ENCODE measurements at regions not wholly inside any gene's neighbourhood (a gene's known extent, or its start where the extent isn't known, plus 50 kb on each side); places are given as distances from the start of the nearest gene placed in this dataset.
"Not testable (repeated sequence)": the region's sequence is repeated elsewhere in the genome, so short reads cannot be mapped to it uniquely, and the experiment has no call there.

- no peak for DNase-seq
Observed at GRCh38 chr2:166727095-166727494, 161.2 kb upstream of the XIRP2 start.

- no peak for DNase-seq
Observed at GRCh38 chr2:166725927-166726924, 162.1 kb upstream of the XIRP2 start.

- DNase-seq, result no peak
Observed at GRCh38 chr2:166716968-166717367, 171.3 kb upstream of the XIRP2 start.

GRCh38 chr2:166700079-166700478 is 188.2 kb upstream of the XIRP2 start:
- no peak for DNase-seq

- DNase-seq, result no peak
Observed at GRCh38 chr2:166695154-166695553, 193.1 kb upstream of the XIRP2 start.

GRCh38 chr2:166686057-166686456 is 192.0 kb upstream of the SCN7A start:
- DNase-seq, result not testable (repeated sequence)

DNA sequence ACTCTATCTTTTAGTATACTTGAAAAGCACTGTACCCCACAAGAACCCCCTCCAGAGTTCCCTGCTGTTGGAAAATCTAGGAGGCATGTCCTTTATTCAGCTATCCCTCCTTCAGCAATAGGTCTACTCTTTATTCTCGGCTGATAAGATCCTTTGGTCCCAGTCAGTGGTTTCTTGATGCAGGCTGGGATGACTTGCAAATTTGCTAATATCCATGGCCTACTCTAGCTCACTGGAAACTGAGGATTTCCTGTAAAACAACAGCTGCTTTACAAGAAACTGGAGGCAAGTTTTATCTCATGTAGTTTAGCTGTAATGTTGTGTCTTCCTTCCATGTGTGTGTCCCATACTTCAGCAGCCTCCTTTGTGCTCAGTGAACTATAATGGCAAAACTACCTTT is 183.9 kb upstream of the SCN7A start:
- DNase-seq, result no peak

DNA sequence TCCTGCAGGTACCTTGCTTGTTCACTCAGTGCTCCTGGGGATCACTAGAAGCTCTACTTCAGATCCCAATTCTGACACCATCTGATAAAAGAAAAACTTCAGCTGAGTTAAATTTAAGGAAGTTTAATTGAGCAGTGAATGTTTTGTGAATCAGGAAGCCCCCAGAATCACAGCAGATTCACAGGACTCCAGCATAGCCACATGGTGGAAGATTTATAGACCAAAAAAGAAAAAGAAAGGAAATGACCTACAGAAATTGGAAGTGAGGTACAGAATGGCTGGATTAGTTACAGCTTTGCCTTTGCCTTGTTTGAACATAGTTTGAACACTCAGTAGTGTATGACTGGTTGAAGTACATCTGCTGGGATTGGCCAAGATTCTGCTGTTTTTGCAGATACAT is 182.7 kb upstream of the SCN7A start:
- DNase-seq, result no peak

GRCh38 chr2:166675553-166675952 is 181.5 kb upstream of the SCN7A start:
- DNase-seq, result no peak

DNA sequence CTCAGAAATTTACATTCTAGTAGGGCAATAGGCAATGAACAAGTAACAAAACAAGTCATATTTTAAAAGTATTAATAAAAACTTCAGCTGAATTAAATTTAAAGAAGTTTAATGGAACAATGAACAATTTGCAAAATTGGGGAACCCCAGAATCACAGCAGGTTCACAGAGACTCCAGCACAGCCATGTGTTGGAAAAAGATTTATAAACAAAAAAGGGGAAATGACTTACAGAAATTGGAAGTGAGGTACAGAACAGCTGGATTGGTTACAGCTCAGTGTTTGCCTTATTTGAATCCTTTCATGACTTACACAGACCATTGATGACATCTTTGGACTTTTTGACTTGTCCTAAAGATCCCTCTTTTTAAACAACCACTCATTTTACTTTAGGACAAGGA is 179.9 kb upstream of the SCN7A start:
- DNase-seq, result no peak

DNA sequence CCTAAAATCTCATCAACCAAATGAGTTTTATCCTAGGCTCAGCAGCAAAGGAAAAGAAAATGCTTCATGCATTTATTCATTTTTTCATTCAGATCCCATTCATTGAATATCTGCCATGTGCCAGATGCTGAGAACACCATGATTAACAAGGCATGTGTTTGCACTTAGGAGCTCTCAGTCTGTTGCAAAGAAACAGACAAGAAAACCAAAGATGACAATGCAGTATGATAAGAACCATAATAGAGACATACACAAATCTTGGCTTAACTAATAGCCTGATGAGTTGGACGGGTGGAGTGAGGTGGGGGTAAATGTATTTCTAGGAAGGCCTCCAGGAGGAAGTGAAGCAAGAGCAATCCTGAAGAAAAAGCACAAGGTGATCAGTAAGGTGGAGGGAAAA is 177.8 kb upstream of the SCN7A start:
- DNase-seq, result peak; percentile 12

GRCh38 chr2:166671235-166671634 is 177.2 kb upstream of the SCN7A start:
- DNase-seq, result peak; percentile 44

GRCh38 chr2:166665991-166666940 is 172.2 kb upstream of the SCN7A start:
- peak; percentile 82 for DNase-seq

GRCh38 chr2:166661824-166662223 is 167.8 kb upstream of the SCN7A start:
- DNase-seq, result no peak

DNA sequence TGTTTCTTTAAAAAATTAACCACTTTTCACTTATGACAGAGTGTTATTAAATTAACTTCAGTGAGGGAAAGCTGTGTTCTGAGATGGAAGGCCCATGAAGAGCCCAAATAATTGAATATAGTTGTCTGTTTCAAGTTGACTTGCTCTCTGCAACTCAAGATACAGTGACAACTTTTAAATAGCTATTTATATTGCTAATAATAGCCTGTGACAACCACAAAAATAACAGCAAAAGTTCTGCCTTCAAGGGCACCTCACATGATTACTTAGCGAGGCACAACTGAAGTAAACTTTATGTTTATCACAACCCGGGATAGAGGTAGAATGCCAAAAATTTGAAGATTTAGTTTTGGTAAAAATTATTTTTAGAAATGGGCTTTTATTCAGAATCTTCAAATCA is 167.3 kb upstream of the SCN7A start:
- DNase-seq, result no peak

DNA sequence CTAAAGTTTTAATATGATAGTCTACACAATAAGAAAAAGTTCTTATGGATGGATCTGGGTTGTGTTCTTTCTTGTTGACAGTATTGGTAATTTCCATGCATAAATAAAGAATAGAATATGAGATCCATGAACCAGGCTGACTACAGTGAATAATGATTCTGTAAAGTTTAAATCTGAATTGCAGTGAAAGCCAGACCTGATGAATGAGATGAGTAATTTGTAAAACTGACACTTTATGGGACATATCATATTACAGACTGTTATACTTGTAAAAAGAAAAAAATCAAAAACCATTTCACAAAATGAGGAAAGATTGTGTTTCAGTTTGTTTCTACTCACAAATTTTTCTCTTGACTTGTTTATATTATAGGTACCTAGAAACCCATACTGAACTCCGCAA is 164.9 kb upstream of the SCN7A start:
- DNase-seq, result no peak

DNA sequence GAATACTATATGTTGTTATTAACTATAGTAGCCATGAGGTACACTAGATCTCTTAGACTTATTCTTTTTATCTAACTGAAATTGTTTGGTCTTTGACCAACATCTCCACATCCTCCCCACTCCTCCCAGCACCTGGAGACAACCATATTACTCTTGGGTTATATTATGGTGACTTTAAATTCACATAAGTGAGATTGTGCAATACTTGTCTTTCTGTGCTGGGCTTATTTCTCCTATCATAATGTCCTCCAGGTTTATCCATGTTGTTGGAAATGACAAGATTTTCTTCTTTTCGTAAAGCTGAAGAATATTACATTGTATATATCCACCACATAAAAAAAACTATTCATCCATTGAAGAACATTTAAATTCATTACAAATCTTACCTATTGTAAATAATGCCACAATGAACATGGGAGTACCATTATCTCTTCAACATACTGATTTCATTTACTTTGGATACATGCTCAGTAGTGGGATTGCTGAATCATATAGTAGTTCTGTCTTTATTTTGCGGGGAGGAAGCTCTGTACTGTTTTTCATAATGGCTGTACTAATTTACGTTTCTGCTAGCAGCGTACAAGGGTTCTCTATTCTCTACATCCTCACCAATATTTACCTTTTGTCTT is 159.2 kb upstream of the SCN7A start:
- peak; percentile 64 for DNase-seq

GRCh38 chr2:166651991-166652390 is 157.9 kb upstream of the SCN7A start:
- no peak for DNase-seq

DNA sequence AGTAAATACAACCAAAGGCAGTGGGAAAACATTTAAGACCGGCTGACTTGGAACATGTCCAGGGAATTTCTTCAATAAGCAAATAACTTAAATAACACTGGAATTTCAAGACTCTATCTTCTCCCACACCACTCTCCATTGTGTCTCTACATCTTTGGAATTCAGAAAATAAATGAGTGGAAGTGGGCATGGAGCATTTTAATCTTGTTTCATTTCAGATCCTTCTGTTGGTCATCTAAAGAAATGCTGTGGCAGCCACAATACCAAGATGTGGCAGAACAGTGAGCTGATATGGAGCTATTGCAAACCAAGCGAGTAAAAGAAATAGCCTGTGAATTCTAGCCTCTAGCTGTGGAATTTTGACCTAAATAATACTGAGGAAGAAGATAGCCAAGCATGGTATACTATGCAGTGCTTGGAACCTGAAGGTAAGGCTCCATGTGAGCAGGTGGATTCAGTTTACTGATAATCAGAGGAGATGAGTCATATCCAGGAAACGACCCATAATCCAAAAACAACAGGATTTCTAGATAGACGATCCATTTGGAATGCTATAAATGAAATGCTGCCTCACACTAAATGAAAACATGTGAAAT is 157.1 kb upstream of the SCN7A start:
- peak; percentile 61 for DNase-seq

- DNase-seq, result no peak
Observed at GRCh38 chr2:166647935-166648334, 153.9 kb upstream of the SCN7A start.

GRCh38 chr2:166643980-166644379 is 149.9 kb upstream of the SCN7A start:
- DNase-seq, result no peak

GRCh38 chr2:166641516-166641915 is 147.5 kb upstream of the SCN7A start:
- not testable (repeated sequence) for DNase-seq

DNA sequence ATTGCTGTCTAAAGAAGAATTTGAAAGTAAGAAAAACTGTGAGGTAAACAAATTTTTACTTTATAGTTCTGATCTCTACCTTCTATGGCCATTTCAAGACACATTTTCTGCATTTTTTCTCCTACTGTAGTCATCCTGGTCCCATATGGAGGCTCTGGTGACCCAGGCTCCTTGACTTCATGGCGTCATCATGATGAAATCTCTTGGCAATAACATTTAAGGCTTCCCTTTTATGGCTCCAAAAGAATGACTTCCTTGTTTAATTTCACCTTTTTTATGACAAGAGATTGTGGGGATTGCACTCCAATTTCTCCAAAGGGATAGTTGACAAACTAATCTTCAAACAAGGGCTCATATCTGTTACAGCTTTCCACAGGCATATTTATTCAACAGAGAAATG is 143.0 kb upstream of the SCN7A start:
- DNase-seq, result peak; percentile 3
